ENCODE measurements at regions not wholly inside any gene's neighbourhood (a gene's known extent, or its start where the extent isn't known, plus 50 kb on each side); places are given as distances from the start of the nearest gene placed in this dataset.

GRCh38 chr5:65086234-65086890 is 317.6 kb downstream of the CWC27 start:
- no peak overlapping the region for H2BK20ac ChIP-seq (ENCODE audit: low read length)
- H3K4me3 ChIP-seq (ENCODE audit: extremely low read depth in 1 of 4, insufficient read depth in 2 of 4, low read depth in 3 of 4, low read length in 4 of 4) = no peak overlapping the region
- no peaks in the 10 kb centered on the region for H3K4me1 ChIP-seq (replicated peaks in 1 of 4; ENCODE audit: control insufficient read depth in 3 of 4, insufficient read depth in 4 of 4, low read length in 3 of 4)
- no peak overlapping the region for H3K4me2 ChIP-seq (ENCODE audit: insufficient read depth in 1 of 2, low read depth in 2 of 2, low read length in 2 of 2)
- no peaks in the 10 kb centered on the region for H3K23me2 ChIP-seq (ENCODE audit: low read depth, low read length)
- no peaks in the 10 kb centered on the region for H3K27me3 ChIP-seq (replicated peaks in 1 of 4; ENCODE audit: control insufficient read depth in 3 of 4, extremely low read depth in 1 of 4, insufficient read depth in 3 of 4, low read length in 3 of 4)
- no peak overlapping the region for H3K4ac ChIP-seq (replicated peaks; ENCODE audit: insufficient read length, low read depth, low read length)
- H3K23ac ChIP-seq (ENCODE audit: insufficient read length) = no peak overlapping the region
- WGBS, 2 experiments (ENCODE audit: extremely low coverage in 1 of 2, insufficient coverage in 1 of 2, insufficient read length in 1 of 2, insufficient replicate concordance in 2 of 2, low coverage in 1 of 2, low lambda C conversion rate in 2 of 2, missing lambda C conversion rate in 1 of 2) = 85% methylated on average over 3 of the region's 3 CpGs; no CpG with 5 or more reads in 1 of the 2 experiments
- no peak overlapping the region for H3K56ac ChIP-seq (replicated peaks; ENCODE audit: insufficient read length, low read depth, low read length)
- H3K18ac ChIP-seq (ENCODE audit: extremely low read depth, low read length) = no peak overlapping the region
- H3K9ac ChIP-seq (replicated peaks in 1 of 4; ENCODE audit: extremely low read depth in 1 of 4, low read depth in 3 of 4, low read length in 3 of 4) = no peak overlapping the region
- H2AK5ac ChIP-seq (ENCODE audit: low read depth, low read length) = no peak overlapping the region
- no peak overlapping the region for H2AFZ ChIP-seq (ENCODE audit: low read length)
- no peak overlapping the region for H2BK12ac ChIP-seq (ENCODE audit: low read depth, low read length)
- DNase-seq (ENCODE audit: low read depth in 1 of 2, low spot score in 2 of 2) (no peak), FAIRE-seq (no peak)
- ChIA-PET POLR2A (ENCODE audit: partially characterized antibody) (no interaction called here), CTCF (ENCODE audit: partially characterized antibody) (no interaction called here)
- no peak overlapping the region for H3K27ac ChIP-seq (ENCODE audit: low read depth, low read length)
- H2BK5ac ChIP-seq (ENCODE audit: low read depth, low read length) = no peak overlapping the region
- no peak overlapping the region for H3K14ac ChIP-seq (ENCODE audit: insufficient read length)
- no peak overlapping the region for H2BK120ac ChIP-seq (replicated peaks; ENCODE audit: low read depth, low read length)
- H4K91ac ChIP-seq (replicated peaks; ENCODE audit: insufficient read length, low read length) = no peak overlapping the region
- H3K79me1 ChIP-seq (ENCODE audit: low read depth, low read length) = no peaks in the 10 kb centered on the region
- H2BK15ac ChIP-seq (ENCODE audit: low read length) = no peak overlapping the region
- H4K5ac ChIP-seq (ENCODE audit: insufficient read length, low read depth, low read length) = no peak overlapping the region
- no peaks in the 10 kb centered on the region for H3K79me2 ChIP-seq (ENCODE audit: control insufficient read depth in 1 of 2, insufficient read depth in 2 of 2, low read length in 2 of 2)
- no peaks in the 10 kb centered on the region for H3K9me3 ChIP-seq (ENCODE audit: insufficient read depth in 2 of 2, low read depth in 1 of 2, low read length in 1 of 2)
- H4K20me1 ChIP-seq (replicated peaks in 1 of 2; ENCODE audit: control insufficient read depth in 1 of 2, insufficient read depth in 2 of 2, low read length in 2 of 2) = no peaks in the 10 kb centered on the region
- H4K8ac ChIP-seq (ENCODE audit: extremely low read depth, insufficient read depth, low read length) = no peak overlapping the region
- H3K36me3 ChIP-seq (ENCODE audit: control insufficient read depth in 2 of 4, insufficient read depth in 4 of 4, low read length in 3 of 4) = no peaks in the 10 kb centered on the region
- no peak for TF ChIP-seq RNF2 (IDR thresholded peaks at IDR 0.05; ENCODE audit: borderline replicate concordance, low read depth, low read length, missing control alignments, poor library complexity, severe bottlenecking)

Measured in H1 (cell line).